Erythroblast (primary cell): ENCODE measurements at regions not wholly inside any gene's neighbourhood (a gene's known extent, or its start where the extent isn't known, plus 50 kb on each side); places are given as distances from the start of the nearest gene placed in this dataset.

Experiments used
- DNase-seq, 2 experiments: peaks; one replicate each; lab custom pipeline; 2025; lab: John Stamatoyannopoulos, UW
- GATA1 ChIP-seq: IDR thresholded peaks from 2 replicates; pipeline ENCODE4 v1.6.1; 2011; ENCODE audit warnings: low read depth, mild to moderate bottlenecking, control low read depth, low read length, moderate library complexity
- POLR2A ChIP-seq: IDR thresholded peaks from 2 replicates; pipeline ENCODE4 v1.6.1; 2011; ENCODE audit warnings: mild to moderate bottlenecking, low read length

GRCh38 chr5:82669720-82670119 lies 391.6 kb upstream of the RPS23 start:
- TF ChIP-seq GATA1 (no peak), POLR2A (no peak)
- DNase-seq: no peak

- TF ChIP-seq GATA1 (no peak), POLR2A (no peak)
- DNase-seq: no peak
Observed at GRCh38 chr5:82666312-82666711, 388.2 kb upstream of the RPS23 start.

GRCh38 chr5:82664732-82665131 lies 386.6 kb upstream of the RPS23 start:
- no peak for TF ChIP-seq POLR2A
- no peak for TF ChIP-seq GATA1
- peak in 1 of 2 experiments; percentile 35 for DNase-seq

- TF ChIP-seq POLR2A (no peak), GATA1 (no peak)
- DNase-seq: no peak
Observed at GRCh38 chr5:82663225-82663624, 385.1 kb upstream of the RPS23 start.

- TF ChIP-seq POLR2A (no peak), GATA1 (no peak)
- DNase-seq: no peak
Observed at GRCh38 chr5:82662340-82662739, 384.2 kb upstream of the RPS23 start.

GRCh38 chr5:82661933-82662332 lies 383.8 kb upstream of the RPS23 start:
- no peak for TF ChIP-seq POLR2A
- no peak for TF ChIP-seq GATA1
- DNase-seq: peak in 1 of 2 experiments; percentile 6

GRCh38 chr5:82661462-82661861 lies 383.3 kb upstream of the RPS23 start:
- no peak for DNase-seq
- TF ChIP-seq POLR2A: no peak
- no peak for TF ChIP-seq GATA1

- TF ChIP-seq POLR2A: no peak
- DNase-seq: no peak
Observed at GRCh38 chr5:82659115-82659514, 381.0 kb upstream of the RPS23 start.

- no peak for DNase-seq
- no peak for TF ChIP-seq GATA1
- no peak for TF ChIP-seq POLR2A
Observed at GRCh38 chr5:82657033-82657699, 379.0 kb upstream of the RPS23 start.

- no peak for TF ChIP-seq POLR2A
- TF ChIP-seq GATA1: no peak
- no peak for DNase-seq
Observed at GRCh38 chr5:82656341-82656761, 378.2 kb upstream of the RPS23 start.

- no peak for TF ChIP-seq GATA1
- no peak for TF ChIP-seq POLR2A
- DNase-seq: no peak
Observed at GRCh38 chr5:82655078-82655477, 376.9 kb upstream of the RPS23 start.

GRCh38 chr5:82649943-82650342 lies 371.8 kb upstream of the RPS23 start:
- no peak for DNase-seq
- TF ChIP-seq POLR2A (no peak), GATA1 (no peak)

GRCh38 chr5:82644766-82645165 lies 366.6 kb upstream of the RPS23 start:
- no peak for DNase-seq
- TF ChIP-seq GATA1 (no peak), POLR2A (no peak)

GRCh38 chr5:82644229-82644628 lies 366.1 kb upstream of the RPS23 start:
- TF ChIP-seq GATA1 (no peak), POLR2A (no peak)
- DNase-seq: no peak

- TF ChIP-seq GATA1 (no peak), POLR2A (no peak)
- no peak for DNase-seq
Observed at GRCh38 chr5:82642313-82642712, 364.2 kb upstream of the RPS23 start.
